ENCODE measurements at regions not wholly inside any gene's neighbourhood (a gene's known extent, or its start where the extent isn't known, plus 50 kb on each side); places are given as distances from the start of the nearest gene placed in this dataset.
"Not testable (repeated sequence)": the region's sequence is repeated elsewhere in the genome, so short reads cannot be mapped to it uniquely, and the experiment has no call there.

DNA sequence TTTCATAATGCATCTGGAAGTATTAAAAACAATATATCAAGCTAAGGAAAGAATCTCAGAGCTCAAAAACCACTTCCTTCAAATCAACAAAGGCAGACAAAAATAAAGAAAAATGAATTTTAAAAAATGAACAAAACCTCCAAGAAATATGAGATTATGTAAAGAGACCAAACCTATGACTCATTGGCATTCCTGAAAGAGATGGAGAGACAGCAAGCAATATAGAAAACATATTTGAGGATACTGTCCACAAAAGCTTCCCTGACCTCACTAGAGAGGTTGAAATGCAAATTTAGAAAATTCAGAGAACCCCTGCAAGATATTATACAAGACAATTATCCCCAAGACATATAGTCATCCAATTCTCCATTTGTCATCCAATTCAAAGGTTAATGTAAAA is 311.3 kb upstream of the SOX9 start:
- H3K4me3 ChIP-seq (replicated peaks; ENCODE audit: insufficient read depth, low read length): no peak overlapping the region
- no peak for TF ChIP-seq SPI1 (IDR thresholded peaks at IDR 0.05; ENCODE audit: borderline replicate concordance, low read depth)
- TF ChIP-seq, protein P1, sequence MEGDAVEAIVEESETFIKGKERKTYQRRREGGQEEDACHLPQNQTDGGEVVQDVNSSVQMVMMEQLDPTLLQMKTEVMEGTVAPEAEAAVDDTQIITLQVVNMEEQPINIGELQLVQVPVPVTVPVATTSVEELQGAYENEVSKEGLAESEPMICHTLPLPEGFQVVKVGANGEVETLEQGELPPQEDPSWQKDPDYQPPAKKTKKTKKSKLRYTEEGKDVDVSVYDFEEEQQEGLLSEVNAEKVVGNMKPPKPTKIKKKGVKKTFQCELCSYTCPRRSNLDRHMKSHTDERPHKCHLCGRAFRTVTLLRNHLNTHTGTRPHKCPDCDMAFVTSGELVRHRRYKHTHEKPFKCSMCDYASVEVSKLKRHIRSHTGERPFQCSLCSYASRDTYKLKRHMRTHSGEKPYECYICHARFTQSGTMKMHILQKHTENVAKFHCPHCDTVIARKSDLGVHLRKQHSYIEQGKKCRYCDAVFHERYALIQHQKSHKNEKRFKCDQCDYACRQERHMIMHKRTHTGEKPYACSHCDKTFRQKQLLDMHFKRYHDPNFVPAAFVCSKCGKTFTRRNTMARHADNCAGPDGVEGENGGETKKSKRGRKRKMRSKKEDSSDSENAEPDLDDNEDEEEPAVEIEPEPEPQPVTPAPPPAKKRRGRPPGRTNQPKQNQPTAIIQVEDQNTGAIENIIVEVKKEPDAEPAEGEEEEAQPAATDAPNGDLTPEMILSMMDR (IDR thresholded peaks at IDR 0.05; ENCODE audit: insufficient read depth, low read length): no peak
- TF ChIP-seq POLR2AphosphoS5 (IDR thresholded peaks at IDR 0.05; ENCODE audit: low read depth): no peak
- TF ChIP-seq, protein P2, sequence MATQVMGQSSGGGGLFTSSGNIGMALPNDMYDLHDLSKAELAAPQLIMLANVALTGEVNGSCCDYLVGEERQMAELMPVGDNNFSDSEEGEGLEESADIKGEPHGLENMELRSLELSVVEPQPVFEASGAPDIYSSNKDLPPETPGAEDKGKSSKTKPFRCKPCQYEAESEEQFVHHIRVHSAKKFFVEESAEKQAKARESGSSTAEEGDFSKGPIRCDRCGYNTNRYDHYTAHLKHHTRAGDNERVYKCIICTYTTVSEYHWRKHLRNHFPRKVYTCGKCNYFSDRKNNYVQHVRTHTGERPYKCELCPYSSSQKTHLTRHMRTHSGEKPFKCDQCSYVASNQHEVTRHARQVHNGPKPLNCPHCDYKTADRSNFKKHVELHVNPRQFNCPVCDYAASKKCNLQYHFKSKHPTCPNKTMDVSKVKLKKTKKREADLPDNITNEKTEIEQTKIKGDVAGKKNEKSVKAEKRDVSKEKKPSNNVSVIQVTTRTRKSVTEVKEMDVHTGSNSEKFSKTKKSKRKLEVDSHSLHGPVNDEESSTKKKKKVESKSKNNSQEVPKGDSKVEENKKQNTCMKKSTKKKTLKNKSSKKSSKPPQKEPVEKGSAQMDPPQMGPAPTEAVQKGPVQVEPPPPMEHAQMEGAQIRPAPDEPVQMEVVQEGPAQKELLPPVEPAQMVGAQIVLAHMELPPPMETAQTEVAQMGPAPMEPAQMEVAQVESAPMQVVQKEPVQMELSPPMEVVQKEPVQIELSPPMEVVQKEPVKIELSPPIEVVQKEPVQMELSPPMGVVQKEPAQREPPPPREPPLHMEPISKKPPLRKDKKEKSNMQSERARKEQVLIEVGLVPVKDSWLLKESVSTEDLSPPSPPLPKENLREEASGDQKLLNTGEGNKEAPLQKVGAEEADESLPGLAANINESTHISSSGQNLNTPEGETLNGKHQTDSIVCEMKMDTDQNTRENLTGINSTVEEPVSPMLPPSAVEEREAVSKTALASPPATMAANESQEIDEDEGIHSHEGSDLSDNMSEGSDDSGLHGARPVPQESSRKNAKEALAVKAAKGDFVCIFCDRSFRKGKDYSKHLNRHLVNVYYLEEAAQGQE (IDR thresholded peaks at IDR 0.05; ENCODE audit: insufficient replicate concordance, low read depth): no peak
- TF ChIP-seq GABPA (IDR thresholded peaks at IDR 0.05; ENCODE audit: low read depth): no peak
- H3K27ac ChIP-seq (replicated peaks): no peak overlapping the region
- H3K27me3 ChIP-seq (ENCODE audit: insufficient read depth, poor library complexity, severe bottlenecking): no peaks in the 10 kb centered on the region
- no peak for DNase-seq (ENCODE audit: low read depth in 1 of 2, low spot score in 1 of 2)

DNA sequence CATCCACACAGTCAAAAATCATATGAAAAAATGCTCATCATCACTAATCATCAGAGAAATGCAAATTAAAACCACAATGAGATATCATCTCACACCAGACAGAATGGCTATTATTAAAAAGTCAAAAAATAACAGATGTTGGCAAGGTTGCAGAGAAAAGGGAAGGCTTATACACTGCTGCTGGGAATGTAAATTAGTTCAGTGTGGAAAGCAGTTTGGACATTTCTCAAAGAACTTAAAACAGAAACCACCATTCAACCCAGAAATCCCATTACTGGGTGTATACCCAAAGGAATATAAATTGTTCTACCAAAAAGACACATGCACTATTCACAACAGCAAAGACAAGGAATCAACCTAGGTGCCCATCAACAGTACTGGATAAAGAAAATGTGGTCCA is 307.0 kb upstream of the SOX9 start:
- not testable (repeated sequence) for H3K27me3 ChIP-seq (ENCODE audit: insufficient read depth, poor library complexity, severe bottlenecking); DNase-seq (ENCODE audit: low read depth in 1 of 2, low spot score in 1 of 2); H3K4me3 ChIP-seq (replicated peaks; ENCODE audit: insufficient read depth, low read length); H3K27ac ChIP-seq (replicated peaks)

DNA sequence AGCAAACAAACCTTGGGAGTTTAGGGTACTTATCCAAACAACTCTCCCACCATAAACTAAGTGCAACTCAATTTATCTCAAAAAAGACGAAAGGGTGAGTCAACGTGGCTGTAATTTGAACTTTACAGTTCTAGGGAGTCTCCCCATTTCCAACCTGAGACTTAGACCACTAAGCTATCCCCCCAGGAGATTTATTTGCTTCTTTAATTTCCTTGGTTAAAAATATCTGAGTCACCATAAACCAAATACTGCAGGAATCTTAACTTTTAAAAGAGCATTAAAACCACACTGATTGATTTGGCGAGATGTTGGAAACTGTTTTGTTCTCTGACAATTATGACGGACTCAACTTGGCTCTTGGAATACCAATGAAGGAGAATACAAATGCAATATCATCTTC is 299.3 kb upstream of the SOX9 start:
- TF ChIP-seq POLR2AphosphoS5 (IDR thresholded peaks at IDR 0.05; ENCODE audit: low read depth) (no peak), GABPA (IDR thresholded peaks at IDR 0.05; ENCODE audit: low read depth) (no peak), SPI1 (IDR thresholded peaks at IDR 0.05; ENCODE audit: borderline replicate concordance, low read depth) (no peak)
- TF ChIP-seq, protein P2 (IDR thresholded peaks at IDR 0.05; ENCODE audit: insufficient replicate concordance, low read depth): no peak
- TF ChIP-seq, protein P1 (IDR thresholded peaks at IDR 0.05; ENCODE audit: insufficient read depth, low read length): no peak
- Histone ChIP-seq H3K27ac (replicated peaks) (no peak overlapping the region), H3K27me3 (ENCODE audit: insufficient read depth, poor library complexity, severe bottlenecking) (no peaks in the 10 kb centered on the region), H3K4me3 (replicated peaks; ENCODE audit: insufficient read depth, low read length) (no peak overlapping the region)
- DNase-seq (ENCODE audit: low read depth in 1 of 2, low spot score in 1 of 2): no peak

DNA sequence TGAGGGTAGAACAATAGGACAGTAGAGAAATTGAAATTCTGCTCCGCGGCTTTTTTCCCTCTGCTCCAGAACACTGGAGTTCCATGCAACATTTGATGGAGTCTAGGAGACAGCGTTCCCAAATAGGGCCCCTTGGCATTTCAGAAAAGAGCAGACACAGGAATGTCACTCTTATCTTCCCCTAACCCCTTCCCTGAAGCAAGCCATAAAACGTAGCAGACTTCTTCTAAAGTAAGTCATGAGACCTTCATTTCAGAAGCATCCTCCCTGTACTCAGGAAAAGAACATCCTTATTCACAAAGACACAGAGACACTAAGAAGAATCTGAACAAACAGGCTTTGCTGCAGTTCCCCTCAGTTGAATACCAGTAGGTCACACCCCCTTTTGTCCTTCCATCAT is 296.1 kb upstream of the SOX9 start:
- Histone ChIP-seq H3K27ac (replicated peaks) (no peak overlapping the region), H3K27me3 (ENCODE audit: insufficient read depth, poor library complexity, severe bottlenecking) (no peaks in the 10 kb centered on the region), H3K4me3 (replicated peaks; ENCODE audit: insufficient read depth, low read length) (no peak overlapping the region)
- no peak for DNase-seq (ENCODE audit: low read depth in 1 of 2, low spot score in 1 of 2)
- TF ChIP-seq POLR2AphosphoS5 (IDR thresholded peaks at IDR 0.05; ENCODE audit: low read depth) (no peak), GABPA (IDR thresholded peaks at IDR 0.05; ENCODE audit: low read depth) (no peak), SPI1 (IDR thresholded peaks at IDR 0.05; ENCODE audit: borderline replicate concordance, low read depth) (no peak)
- TF ChIP-seq, protein P2 (IDR thresholded peaks at IDR 0.05; ENCODE audit: insufficient replicate concordance, low read depth): no peak
- TF ChIP-seq, protein P1 (IDR thresholded peaks at IDR 0.05; ENCODE audit: insufficient read depth, low read length): no peak

Measured in HL-60 (cell line).